NCI-H2107 treated with DMSO at 0.1 percent for 48 hours (cell line): ENCODE measurements at regions not wholly inside any gene's neighbourhood (a gene's known extent, or its start where the extent isn't known, plus 50 kb on each side); places are given as distances from the start of the nearest gene placed in this dataset.

Source experiments
- DNase-seq: peaks from one replicate; lab custom pipeline; 2025; ENCODE audit not compliant: unreplicated experiment; lab: John Stamatoyannopoulos, UW

GRCh38 chr18:38367473-38367872 is 801.9 kb upstream of the CELF4 start:
- peak; percentile 1 for DNase-seq

GRCh38 chr18:38362286-38362792 is 796.7 kb upstream of the CELF4 start:
- peak; percentile 83 for DNase-seq

- no peak for DNase-seq
Observed at GRCh38 chr18:38358805-38359657, 793.4 kb upstream of the CELF4 start.

- DNase-seq = no peak
Observed at GRCh38 chr18:38353149-38353548, 787.6 kb upstream of the CELF4 start.

GRCh38 chr18:38350141-38350540 is 784.5 kb upstream of the CELF4 start:
- DNase-seq = no peak

- no peak for DNase-seq
Observed at GRCh38 chr18:38330573-38330972, 765.0 kb upstream of the CELF4 start.

GRCh38 chr18:38329145-38329544 is 763.5 kb upstream of the CELF4 start:
- no peak for DNase-seq

GRCh38 chr18:38322206-38322605 is 756.6 kb upstream of the CELF4 start:
- DNase-seq = no peak

- no peak for DNase-seq
Observed at GRCh38 chr18:38321262-38321661, 755.7 kb upstream of the CELF4 start.

GRCh38 chr18:38318416-38318815 is 752.8 kb upstream of the CELF4 start:
- DNase-seq = no peak

GRCh38 chr18:38313831-38314230 is 748.2 kb upstream of the CELF4 start:
- no peak for DNase-seq

GRCh38 chr18:38312532-38312931 is 746.9 kb upstream of the CELF4 start:
- no peak for DNase-seq

- no peak for DNase-seq
Observed at GRCh38 chr18:38310936-38311335, 745.3 kb upstream of the CELF4 start.

- no peak for DNase-seq
Observed at GRCh38 chr18:38307914-38308313, 742.3 kb upstream of the CELF4 start.

- DNase-seq = no peak
Observed at GRCh38 chr18:38305961-38306360, 740.4 kb upstream of the CELF4 start.

- DNase-seq = no peak
Observed at GRCh38 chr18:38301621-38302020, 736.0 kb upstream of the CELF4 start.

GRCh38 chr18:38297910-38298309 is 732.3 kb upstream of the CELF4 start:
- no peak for DNase-seq

- no peak for DNase-seq
Observed at GRCh38 chr18:38290229-38290628, 724.6 kb upstream of the CELF4 start.

- no peak for DNase-seq
Observed at GRCh38 chr18:38284972-38285371, 719.4 kb upstream of the CELF4 start.

GRCh38 chr18:38263066-38263465 is 697.5 kb upstream of the CELF4 start:
- DNase-seq = no peak

- DNase-seq = no peak
Observed at GRCh38 chr18:38262661-38263060, 697.1 kb upstream of the CELF4 start.

- no peak for DNase-seq
Observed at GRCh38 chr18:38257661-38258060, 692.1 kb upstream of the CELF4 start.

GRCh38 chr18:38256366-38256765 is 690.8 kb upstream of the CELF4 start:
- no peak for DNase-seq
